GM23248 (cell line): ENCODE measurements at regions not wholly inside any gene's neighbourhood (a gene's known extent, or its start where the extent isn't known, plus 50 kb on each side); places are given as distances from the start of the nearest gene placed in this dataset.

Experiments used
- EZH2 ChIP-seq: fragments of 200-600 bp; sonication (generic); IDR thresholded peaks from 2 replicates; pipeline ENCODE4 v1.6.1; 2018; ENCODE audit warnings: antibody characterized with exemption, mild to moderate bottlenecking; ENCODE audit not compliant: insufficient read depth, poor library complexity, severe bottlenecking
- EZH2phosphoT487 ChIP-seq: fragments of 200-600 bp; sonication (generic); IDR thresholded peaks from 2 replicates; pipeline ENCODE4 v1.6.1; 2018; ENCODE audit warnings: antibody characterized with exemption, moderate library complexity, mild to moderate bottlenecking, low read depth; ENCODE audit not compliant: insufficient read depth

- TF ChIP-seq EZH2 (no peak), EZH2phosphoT487 (no peak)
These were observed 379.4 kb upstream of the RORB start for GRCh38 chr9:74117731-74118130.
